Spleen (tissue), 11 donors: ENCODE measurements at regions not wholly inside any gene's neighbourhood (a gene's known extent, or its start where the extent isn't known, plus 50 kb on each side); places are given as distances from the start of the nearest gene placed in this dataset.

Experiments used
- DNase-seq: peaks from one replicate; pipeline ENCODE4 v3.0.0-alpha.2; 2020
- H3K27ac ChIP-seq, 8 donors: fragments of 200-600 bp; sonication (generic) in 7 of 8; 1 replicate in 4 of 8; 2 replicates in 4 of 8; pipeline versions ENCODE4 v1.5.0 to v1.8.0; 2016 to 2021; ENCODE audit warnings: inconsistent platforms in 4 of 8, mild to moderate bottlenecking in 4 of 8, moderate library complexity in 1 of 8
- H3K27me3 ChIP-seq, 7 donors: fragments of 200-600 bp; sonication (generic) in 6 of 7; replicated peaks in 1 of 7; 1 replicate in 4 of 7; 2 replicates in 3 of 7; pipeline versions ENCODE4 v1.5.0 to v1.8.0; 2016 to 2021; ENCODE audit warnings: inconsistent platforms in 3 of 7, mild to moderate bottlenecking in 1 of 7
- H3K36me3 ChIP-seq, 6 donors: fragments of 200-600 bp; sonication (generic) in 5 of 6; 1 replicate in 4 of 6; 2 replicates in 2 of 6; pipeline versions ENCODE4 v1.5.0 to v1.8.0; 2016 to 2021; ENCODE audit warnings: inconsistent platforms in 2 of 6
- H3K4me1 ChIP-seq, 6 donors: fragments of 200-600 bp; sonication (generic) in 5 of 6; 1 replicate in 3 of 6; 2 replicates in 3 of 6; pipeline versions ENCODE4 v1.5.0 to v1.8.0; 2016 to 2021; ENCODE audit warnings: inconsistent platforms in 3 of 6
- H3K4me3 ChIP-seq, 8 donors: fragments of 200-600 bp; sonication (generic) in 7 of 8; 1 replicate in 4 of 8; 2 replicates in 4 of 8; pipeline versions ENCODE4 v1.5.0 to v1.8.0; 2016 to 2021; ENCODE audit warnings: inconsistent platforms in 4 of 8, mild to moderate bottlenecking in 4 of 8, moderate library complexity in 2 of 8
- H3K9me3 ChIP-seq, 8 donors: fragments of 200-600 bp; sonication (generic) in 7 of 8; 1 replicate in 4 of 8; 2 replicates in 4 of 8; pipeline versions ENCODE4 v1.5.0 to v1.8.0; 2016 to 2021; ENCODE audit warnings: inconsistent platforms in 4 of 8
- CTCF ChIP-seq, 11 experiments: fragments of 200-600 bp in 7 of 11; fragments of 450-650 bp in 4 of 11; sonication (generic) in 4 of 11; IDR thresholded peaks in 8 of 11; conservative IDR thresholded peaks in 3 of 11; 1 replicate in 7 of 11; 2 replicates in 4 of 11; pipeline versions ENCODE4 v1.4.0 to v1.8.0; 2016 to 2021; ENCODE audit warnings: antibody characterized with exemption in 11 of 11, inconsistent platforms in 4 of 11, mild to moderate bottlenecking in 1 of 11
- POLR2A ChIP-seq, 3 donors: fragments of 450-650 bp; IDR thresholded peaks; one replicate each; pipeline ENCODE4 v1.5.1; 2017; ENCODE audit warnings: antibody characterized with exemption in 3 of 3, mild to moderate bottlenecking in 1 of 3
- POLR2AphosphoS5 ChIP-seq, 3 donors: sonication (generic); formaldehyde crosslinking; IDR thresholded peaks; one replicate each; pipeline ENCODE4 v1.5.1; 2017; ENCODE audit warnings: antibody characterized with exemption in 3 of 3
- WGBS, 5 donors: extraction: QIAGEN DNeasy Blood & Tissue Kit in 3 of 5; methylation state at CpG; one replicate each; pipeline versions ENCODE4 v1.1.5 to v1.1.7; 2013 to 2018; 5-methylcytosine and 5-hydroxymethylcytosine counted together
- intact Hi-C: fragments of 100-400 bp; cut with DNase I; formaldehyde crosslinking; loops from one replicate; pipeline ENCODE4 v1.15.0; 2023; ENCODE audit warnings: low total_unique reads
- donor health status: healthy with polysubstance abuse.
- donor health status: DM: no; HTN: no; CAD: no; lungs with moderate emphysema.
- donor health status: DM: no; HTN: no; CAD: no.
- donor health status: Bipolar disorder and iron deficiency.
- donor health status: healthy.
- donor health status: DM: no; HTN: no; CAD: no.
- donor health status: DM: yes; HTN: yes; CAD: no.

DNA sequence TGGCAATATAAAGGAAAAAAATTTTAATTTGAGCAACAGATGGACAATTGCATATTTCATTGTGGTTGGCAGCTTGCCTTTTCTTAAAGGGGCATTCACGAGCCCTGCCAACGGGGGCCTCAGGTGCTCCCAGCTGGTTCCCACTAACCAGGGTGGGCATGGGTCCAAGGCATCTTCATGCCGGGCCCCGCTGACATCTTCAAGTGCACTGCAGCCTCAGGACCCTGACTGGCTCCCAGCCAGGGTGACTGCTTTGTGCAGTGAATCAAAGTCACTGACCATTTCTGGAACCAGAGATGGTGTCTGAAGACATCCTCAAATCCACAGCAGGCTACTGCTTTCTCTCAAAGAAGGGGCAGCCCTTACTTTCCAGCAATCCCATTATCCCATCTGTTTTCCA is 275.2 kb upstream of the MGMT start:
- no peak overlapping the region for H3K4me3 ChIP-seq
- no peak for DNase-seq
- TF ChIP-seq POLR2AphosphoS5 (IDR thresholded peaks at IDR 0.05) (no peak), POLR2A (IDR thresholded peaks at IDR 0.05) (no peak), CTCF (IDR thresholded peaks at IDR 0.05 in 8 of 11, conservative IDR thresholded peaks at IDR 0.05 in 3 of 11) (no peak)
- intact Hi-C loops = no loop called here
- no peak overlapping the region for H3K27ac ChIP-seq
- peaks cover 0 to 23% (median 11%) of the 10 kb centered on the region in 8 donors for H3K9me3 ChIP-seq
- peaks cover 0 to 5% (median 0%) of the 10 kb centered on the region in 6 donors for H3K4me1 ChIP-seq
- peaks cover 0 to 32% (median 0%) of the 10 kb centered on the region in 7 donors for H3K27me3 ChIP-seq
- no peaks in the 10 kb centered on the region for H3K36me3 ChIP-seq
- WGBS, 5 donors = 18 to 27% (median 24%) methylated on average over 4 of the region's 4 CpGs

- WGBS, 5 donors = 56 to 69% (median 60%) methylated on average over 11 of the region's 11 CpGs
- H3K9me3 ChIP-seq = peaks cover 0 to 16% (median 7%) of the 10 kb centered on the region in 8 donors
- H3K27ac ChIP-seq = no peak overlapping the region
- H3K4me1 ChIP-seq = peaks cover 0 to 5% (median 0%) of the 10 kb centered on the region in 6 donors
- intact Hi-C loops = no loop called here
- no peak overlapping the region for H3K4me3 ChIP-seq
- no peak for DNase-seq
- TF ChIP-seq POLR2AphosphoS5 (IDR thresholded peaks at IDR 0.05) = no peak
- TF ChIP-seq CTCF (IDR thresholded peaks at IDR 0.05 in 8 of 11, conservative IDR thresholded peaks at IDR 0.05 in 3 of 11) = no peak
- TF ChIP-seq POLR2A (IDR thresholded peaks at IDR 0.05) = no peak
- H3K27me3 ChIP-seq = peaks cover 0 to 32% (median 0%) of the 10 kb centered on the region in 7 donors
- H3K36me3 ChIP-seq = no peaks in the 10 kb centered on the region
Measured at GRCh38 chr10:129192344-129193128, 274.5 kb upstream of the MGMT start.

DNA sequence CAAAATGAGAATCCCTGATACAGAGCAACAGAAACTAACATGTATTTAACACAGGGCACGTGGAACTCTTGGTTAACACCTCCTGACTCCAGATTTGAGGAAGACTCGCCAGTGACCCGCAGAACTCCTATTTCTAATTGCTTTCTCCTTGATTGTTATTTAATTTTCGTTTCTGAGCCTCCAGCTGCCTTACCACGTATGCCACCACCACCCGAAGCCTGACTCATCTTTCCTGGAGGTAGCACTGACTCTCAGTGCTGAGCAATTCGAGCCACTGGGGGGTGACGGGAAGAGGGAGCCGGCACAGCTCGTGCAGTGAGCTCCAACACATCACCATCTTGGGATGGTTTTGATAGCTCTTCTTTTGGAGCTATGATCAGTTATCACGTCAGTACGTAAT is 273.9 kb upstream of the MGMT start:
- 53 to 66% (median 59%) methylated on average over 12 of the region's 12 CpGs for WGBS, 5 donors
- intact Hi-C loops = no loop called here
- TF ChIP-seq POLR2A (IDR thresholded peaks at IDR 0.05) (no peak), POLR2AphosphoS5 (IDR thresholded peaks at IDR 0.05) (no peak), CTCF (IDR thresholded peaks at IDR 0.05 in 8 of 11, conservative IDR thresholded peaks at IDR 0.05 in 3 of 11) (no peak)
- Histone ChIP-seq H3K4me1 (peaks cover 0 to 5% (median 0%) of the 10 kb centered on the region in 6 donors), H3K27me3 (peaks cover 0 to 32% (median 0%) of the 10 kb centered on the region in 7 donors), H3K9me3 (peaks cover 0 to 10% (median 3%) of the 10 kb centered on the region in 8 donors), H3K27ac (no peak overlapping the region), H3K36me3 (no peaks in the 10 kb centered on the region), H3K4me3 (no peak overlapping the region)
- DNase-seq = no peak

DNA sequence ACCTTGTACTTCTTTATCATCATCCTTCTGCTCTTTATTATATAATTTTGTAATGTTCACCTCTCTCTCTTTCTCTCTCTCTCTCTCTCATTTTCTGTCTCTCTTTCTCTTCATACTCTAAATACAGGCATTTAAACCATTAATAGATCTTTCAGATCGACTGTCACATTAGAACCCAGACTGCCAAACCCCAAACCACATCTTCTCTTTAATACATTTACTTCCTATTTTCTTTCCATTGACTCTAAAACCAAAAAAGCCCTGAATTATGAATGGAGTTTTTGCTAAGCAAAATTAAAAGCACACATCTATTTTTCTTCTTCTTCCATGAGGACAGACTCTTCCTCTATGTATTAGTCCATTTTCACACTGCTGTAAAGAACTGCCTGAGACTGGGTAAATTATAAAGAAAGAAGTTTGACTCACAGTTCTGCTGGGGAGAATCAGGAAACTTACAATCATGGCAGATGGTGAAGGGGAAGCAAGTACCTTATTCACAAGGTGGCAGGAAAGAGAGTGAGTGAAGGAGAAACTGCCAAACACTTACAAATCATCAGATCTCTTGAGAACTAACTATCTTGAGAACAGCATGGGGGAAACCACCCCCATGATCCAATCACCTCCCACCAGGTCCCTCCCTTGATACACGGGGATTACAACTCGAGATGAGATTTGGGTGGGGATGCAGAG is 272.7 kb upstream of the MGMT start:
- intact Hi-C loops = no loop called here
- no peak for DNase-seq
- H3K4me3 ChIP-seq = no peak overlapping the region
- H3K36me3 ChIP-seq = no peaks in the 10 kb centered on the region
- 32 to 52% (median 50%) methylated on average over 3 of the region's 3 CpGs for WGBS, 5 donors
- peaks cover 0 to 5% (median 0%) of the 10 kb centered on the region in 6 donors for H3K4me1 ChIP-seq
- no peaks in the 10 kb centered on the region for H3K9me3 ChIP-seq
- TF ChIP-seq CTCF (IDR thresholded peaks at IDR 0.05 in 8 of 11, conservative IDR thresholded peaks at IDR 0.05 in 3 of 11) = no peak
- peaks cover 0 to 32% (median 0%) of the 10 kb centered on the region in 7 donors for H3K27me3 ChIP-seq
- no peak overlapping the region for H3K27ac ChIP-seq
